ENCODE measurements at regions not wholly inside any gene's neighbourhood (a gene's known extent, or its start where the extent isn't known, plus 50 kb on each side); places are given as distances from the start of the nearest gene placed in this dataset.
"Not testable (repeated sequence)": the region's sequence is repeated elsewhere in the genome, so short reads cannot be mapped to it uniquely, and the experiment has no call there.

DNA sequence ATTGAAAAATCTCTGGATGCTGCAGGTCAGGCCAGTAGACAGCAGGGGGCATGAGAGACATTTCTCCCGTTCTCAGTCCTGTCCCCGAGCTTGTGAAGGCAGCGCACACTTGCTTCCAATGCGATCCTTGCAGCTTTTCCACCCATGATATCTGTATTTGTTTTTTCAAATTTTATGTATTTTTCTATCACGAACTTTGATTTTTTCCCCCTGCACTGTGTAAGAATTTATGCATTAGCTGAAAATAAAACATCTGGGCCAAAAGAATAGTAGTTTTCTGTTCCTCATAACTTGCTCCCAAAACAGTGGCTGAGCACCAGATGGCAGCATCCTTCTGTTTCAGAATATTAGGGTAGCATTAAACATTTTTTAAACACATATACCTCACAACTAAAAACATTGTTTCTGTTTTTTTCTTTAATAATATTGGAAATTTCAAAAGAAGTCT lies 90.9 kb upstream of the PABPC3 start:
- H3K4me1 ChIP-seq, H3K4me3 ChIP-seq, H3K27me3 ChIP-seq, H3K27ac ChIP-seq, H3K9me3 ChIP-seq, DNase-seq, H3K36me3 ChIP-seq: not testable (repeated sequence)
- TF ChIP-seq, protein P1, sequence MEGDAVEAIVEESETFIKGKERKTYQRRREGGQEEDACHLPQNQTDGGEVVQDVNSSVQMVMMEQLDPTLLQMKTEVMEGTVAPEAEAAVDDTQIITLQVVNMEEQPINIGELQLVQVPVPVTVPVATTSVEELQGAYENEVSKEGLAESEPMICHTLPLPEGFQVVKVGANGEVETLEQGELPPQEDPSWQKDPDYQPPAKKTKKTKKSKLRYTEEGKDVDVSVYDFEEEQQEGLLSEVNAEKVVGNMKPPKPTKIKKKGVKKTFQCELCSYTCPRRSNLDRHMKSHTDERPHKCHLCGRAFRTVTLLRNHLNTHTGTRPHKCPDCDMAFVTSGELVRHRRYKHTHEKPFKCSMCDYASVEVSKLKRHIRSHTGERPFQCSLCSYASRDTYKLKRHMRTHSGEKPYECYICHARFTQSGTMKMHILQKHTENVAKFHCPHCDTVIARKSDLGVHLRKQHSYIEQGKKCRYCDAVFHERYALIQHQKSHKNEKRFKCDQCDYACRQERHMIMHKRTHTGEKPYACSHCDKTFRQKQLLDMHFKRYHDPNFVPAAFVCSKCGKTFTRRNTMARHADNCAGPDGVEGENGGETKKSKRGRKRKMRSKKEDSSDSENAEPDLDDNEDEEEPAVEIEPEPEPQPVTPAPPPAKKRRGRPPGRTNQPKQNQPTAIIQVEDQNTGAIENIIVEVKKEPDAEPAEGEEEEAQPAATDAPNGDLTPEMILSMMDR (IDR thresholded peaks at IDR 0.05) = peak in 2 of 4 experiments; percentile 32 to 38
- 2 to 4% methylated on average over 5 of the region's 5 CpGs for WGBS, 2 donors
- intact Hi-C loops (cut with DNase I) = loop anchor here (1.0 to 5.0 kb wide), 2 partner anchors 32 to 107 kb away; no protein-coding TSS in a partner anchor

DNA sequence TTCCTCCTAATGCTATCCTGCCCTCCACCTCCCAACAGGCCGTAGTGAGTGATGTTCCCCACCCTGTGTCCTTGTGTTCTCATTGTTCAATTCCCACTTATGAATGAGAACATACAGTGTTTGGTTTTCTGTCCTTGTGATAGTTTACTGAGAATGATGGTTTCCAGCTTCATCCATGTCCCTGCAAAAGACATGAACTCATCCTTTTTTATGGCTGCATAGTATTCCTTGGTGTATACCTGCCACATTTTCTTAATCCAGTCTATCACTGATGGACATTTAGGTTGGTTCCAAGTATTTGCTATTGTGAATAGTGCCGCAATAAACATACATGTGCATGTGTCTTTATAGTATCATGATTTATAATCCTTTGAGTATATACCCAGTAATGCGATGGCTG lies 88.5 kb upstream of the PABPC3 start:
- not testable (repeated sequence) for H3K4me3 ChIP-seq, H3K36me3 ChIP-seq, H3K4me1 ChIP-seq, H3K9me3 ChIP-seq, H3K27ac ChIP-seq, H3K27me3 ChIP-seq, DNase-seq
- intact Hi-C loops (cut with DNase I) = loop anchor here (5.0 kb wide), 1 partner anchor 105 kb away; no protein-coding TSS in a partner anchor
- WGBS, 2 donors = 93 to 95% methylated on average over 3 of the region's 3 CpGs

DNA sequence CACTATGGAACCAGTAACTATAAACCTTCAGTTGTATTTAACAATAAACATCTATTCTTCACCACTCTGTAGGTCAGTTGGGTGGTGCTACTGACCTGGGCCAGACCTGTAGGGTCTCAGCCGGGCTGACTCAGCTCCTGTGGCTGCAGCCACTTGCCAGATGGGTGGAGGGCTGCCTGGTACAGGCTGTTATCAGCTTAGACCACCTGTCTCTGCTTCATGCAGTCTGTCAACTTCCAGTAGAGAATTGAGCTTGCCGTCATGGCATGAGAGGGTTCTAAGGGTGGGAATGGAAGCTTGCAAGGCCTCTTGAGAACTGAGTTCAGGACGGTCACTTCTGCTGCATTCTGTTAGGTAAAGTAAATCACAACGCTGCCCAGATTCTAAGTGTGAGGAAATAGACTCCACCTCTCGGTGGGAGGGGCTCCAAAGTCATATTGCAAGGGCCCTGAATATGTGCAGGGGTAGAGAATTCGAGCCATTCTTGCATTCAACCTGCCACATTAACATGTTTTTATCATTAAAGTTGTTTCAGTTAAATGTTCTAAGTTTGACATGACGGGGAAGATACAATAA lies 81.5 kb upstream of the PABPC3 start:
- peaks cover 6 to 46% (median 20%) of the 10 kb centered on the region in 3 donors for H3K27me3 ChIP-seq
- DNase-seq; H3K36me3 ChIP-seq; H3K4me3 ChIP-seq; intact Hi-C loops (cut with DNase I); H3K9me3 ChIP-seq; H3K27ac ChIP-seq: not testable (repeated sequence)
- WGBS, 2 donors = 65 to 69% methylated on average over 7 of the region's 7 CpGs
- peaks cover 0 to 14% (median 12%) of the 10 kb centered on the region in 4 donors for H3K4me1 ChIP-seq

DNA sequence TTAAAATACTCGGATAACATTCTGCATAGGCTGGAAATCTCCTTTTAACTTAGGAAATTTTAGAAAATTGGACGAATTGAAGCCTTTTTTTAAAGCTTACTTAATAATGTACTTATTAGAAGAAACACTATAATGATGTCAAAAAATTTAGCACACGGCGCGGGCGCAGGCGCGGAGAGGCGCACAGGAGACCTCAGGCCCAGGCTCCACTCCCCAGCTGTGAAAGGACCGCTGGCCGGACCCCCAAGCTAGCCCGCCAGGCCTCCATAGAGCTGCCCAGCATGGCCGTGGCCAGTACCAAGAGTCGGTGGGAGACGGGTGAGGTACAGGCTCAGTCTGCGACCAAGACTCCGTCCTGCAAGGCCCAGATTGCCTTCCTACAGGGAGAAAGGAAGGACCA lies 78.8 kb upstream of the PABPC3 start:
- H3K4me1 ChIP-seq = peaks cover 0 to 14% (median 12%) of the 10 kb centered on the region in 4 donors
- WGBS, 2 donors = 91 to 93% methylated on average over 17 of the region's 17 CpGs
- H3K27me3 ChIP-seq = peaks cover 6 to 53% (median 20%) of the 10 kb centered on the region in 3 donors
- H3K27ac ChIP-seq; H3K4me3 ChIP-seq; intact Hi-C loops (cut with DNase I); H3K36me3 ChIP-seq; DNase-seq; H3K9me3 ChIP-seq: not testable (repeated sequence)

DNA sequence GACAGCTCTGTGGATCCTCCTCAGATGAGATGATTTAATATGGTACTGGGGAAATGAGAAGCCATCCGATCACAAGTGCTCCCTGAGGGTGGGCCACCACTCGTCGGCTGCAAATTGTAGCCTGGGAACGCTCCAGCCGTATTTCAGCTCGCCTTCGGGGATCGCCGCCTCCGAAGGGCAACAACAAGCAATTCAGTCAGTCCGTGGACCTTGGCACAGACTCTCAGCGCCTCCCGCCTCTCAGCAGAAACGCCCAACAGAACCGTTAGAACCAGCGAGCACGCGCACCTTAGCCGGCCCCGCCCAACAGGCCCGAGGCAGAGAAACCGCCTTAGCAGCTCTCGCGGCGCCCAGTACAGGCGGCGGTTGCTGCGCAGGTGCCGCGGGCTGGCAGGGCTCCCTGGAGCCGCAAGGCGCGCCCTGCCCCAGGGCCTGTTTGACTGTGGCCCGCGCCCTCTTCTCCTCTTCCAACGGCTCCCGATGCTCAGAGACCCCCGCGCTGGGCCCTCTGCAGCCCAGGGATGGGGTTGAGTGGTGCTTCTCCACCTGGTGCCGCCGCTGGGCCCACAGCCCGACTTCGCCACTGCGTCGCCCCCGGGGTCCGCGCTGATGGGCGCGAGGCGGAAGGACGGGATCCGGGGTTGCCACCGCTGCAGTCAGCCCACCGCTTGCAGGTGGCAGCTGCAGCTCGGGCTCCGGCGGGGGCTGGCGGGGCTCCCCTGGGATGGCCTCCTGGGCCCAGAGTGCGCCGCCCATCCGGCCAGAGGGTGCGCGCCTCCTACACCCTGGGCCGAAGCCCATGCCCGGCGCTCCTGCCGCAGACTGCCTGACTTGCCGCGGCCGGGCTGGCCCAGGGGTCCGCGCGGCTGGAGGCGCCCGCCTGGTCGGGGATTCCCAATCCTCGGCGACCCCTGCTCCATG lies 77.9 kb upstream of the PABPC3 start:
- Histone ChIP-seq H3K4me3 (peak overlapping the region in 2 of 4 donors; percentile 34 to 46), H3K4me1 (peaks cover 0 to 14% (median 12%) of the 10 kb centered on the region in 4 donors), H3K27me3 (peaks cover 6 to 53% (median 20%) of the 10 kb centered on the region in 3 donors)
- DNase-seq; H3K27ac ChIP-seq; H3K9me3 ChIP-seq; intact Hi-C loops (cut with DNase I); H3K36me3 ChIP-seq: not testable (repeated sequence)
- 1 to 2% methylated on average over 79 of the region's 79 CpGs for WGBS, 2 donors

DNA sequence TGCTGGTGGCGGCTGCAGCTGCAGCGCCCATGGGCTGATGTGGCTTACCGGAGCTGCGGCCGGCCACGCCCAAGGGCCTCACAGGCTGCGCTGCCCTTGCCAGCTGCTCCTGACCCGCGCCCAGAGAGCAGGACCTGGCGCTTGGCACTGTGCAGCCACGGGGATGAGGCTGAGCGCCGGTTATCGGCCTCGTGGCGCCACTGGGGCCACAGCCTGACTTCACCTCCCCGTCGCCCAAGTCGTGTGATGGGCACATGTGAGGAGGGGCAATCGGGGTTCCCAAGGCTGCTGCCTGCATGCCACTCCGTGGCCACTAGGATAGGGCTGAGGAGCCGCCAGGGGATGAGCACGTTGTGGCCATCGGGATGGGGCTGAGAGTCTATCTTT lies 77.2 kb upstream of the PABPC3 start:
- 2 to 5% methylated on average over 24 of the region's 24 CpGs for WGBS, 2 donors
- Histone ChIP-seq H3K4me1 (peaks cover 0 to 14% (median 12%) of the 10 kb centered on the region in 4 donors), H3K9me3 (no peaks in the 10 kb centered on the region), H3K27me3 (peaks cover 6 to 58% (median 20%) of the 10 kb centered on the region in 3 donors), H3K27ac (no peak overlapping the region), H3K36me3 (no peaks in the 10 kb centered on the region), H3K4me3 (peak overlapping the region in 2 of 4 donors; percentile 34 to 46)
- no peak for DNase-seq
- TF ChIP-seq, protein P1 (IDR thresholded peaks at IDR 0.05) = no peak
- TF ChIP-seq POLR2AphosphoS5 (IDR thresholded peaks at IDR 0.05) = no peak
- TF ChIP-seq EP300 (IDR thresholded peaks at IDR 0.05) = no peak
- no peak for TF ChIP-seq POLR2A (IDR thresholded peaks at IDR 0.05)
- intact Hi-C loops (cut with DNase I) = no loop called here

DNA sequence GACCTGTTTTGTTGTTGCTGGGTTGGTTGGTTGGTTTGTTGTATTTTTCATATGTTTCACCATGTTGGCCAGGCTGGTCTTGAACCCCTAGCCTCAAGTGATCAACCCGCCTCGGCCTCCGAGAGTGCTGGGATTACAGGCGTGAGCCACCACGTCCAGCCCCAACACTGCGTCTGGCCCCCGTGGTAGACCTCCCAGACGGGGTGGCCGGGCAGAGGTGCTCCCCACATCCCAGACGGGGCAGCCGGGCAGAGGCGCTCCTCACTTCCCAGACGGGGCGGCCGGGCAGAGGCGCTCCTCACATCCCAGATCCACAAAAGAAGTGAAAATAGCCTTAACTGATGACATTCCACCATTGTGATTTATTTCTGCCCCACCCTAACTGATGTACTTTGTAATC lies 76.2 kb upstream of the PABPC3 start:
- peaks cover 6 to 63% (median 20%) of the 10 kb centered on the region in 3 donors for H3K27me3 ChIP-seq
- DNase-seq; H3K4me3 ChIP-seq; H3K27ac ChIP-seq; H3K9me3 ChIP-seq; intact Hi-C loops (cut with DNase I); H3K36me3 ChIP-seq: not testable (repeated sequence)
- 96 to 97% methylated on average over 16 of the region's 16 CpGs for WGBS, 2 donors
- peaks cover 0 to 14% (median 12%) of the 10 kb centered on the region in 4 donors for H3K4me1 ChIP-seq

All from sigmoid colon (tissue), 6 donors.